GM19452 (cell line): ENCODE measurements at regions not wholly inside any gene's neighbourhood (a gene's known extent, or its start where the extent isn't known, plus 50 kb on each side); places are given as distances from the start of the nearest gene placed in this dataset.
"Not testable (repeated sequence)": the region's sequence is repeated elsewhere in the genome, so short reads cannot be mapped to it uniquely, and the experiment has no call there.

ENCODE experiments used
- ATAC-seq: cut with Tn5 transposase; IDR thresholded peaks from one replicate; pipeline ENCODE4 v1.9.1; 2021; ENCODE audit not compliant: unreplicated experiment

GRCh38 chr3:106920609-106921008 lies 456.6 kb upstream of the CCDC54 start:
- ATAC-seq, result no peak

GRCh38 chr3:106929081-106929480 lies 448.2 kb upstream of the CCDC54 start:
- ATAC-seq, result no peak

GRCh38 chr3:106930086-106930485 lies 447.2 kb upstream of the CCDC54 start:
- ATAC-seq, result no peak

GRCh38 chr3:106931904-106932303 lies 445.3 kb upstream of the CCDC54 start:
- ATAC-seq, result no peak

GRCh38 chr3:106936337-106936736 lies 440.9 kb upstream of the CCDC54 start:
- ATAC-seq, result no peak

- no peak for ATAC-seq
Measured at GRCh38 chr3:106942051-106942450, 435.2 kb upstream of the CCDC54 start.

- ATAC-seq, result no peak
Measured at GRCh38 chr3:106943071-106943470, 434.2 kb upstream of the CCDC54 start.

GRCh38 chr3:106945435-106945834 lies 431.8 kb upstream of the CCDC54 start:
- ATAC-seq, result no peak

GRCh38 chr3:106946866-106947265 lies 430.4 kb upstream of the CCDC54 start:
- ATAC-seq, result no peak

GRCh38 chr3:106957029-106957428 lies 420.2 kb upstream of the CCDC54 start:
- no peak for ATAC-seq

- ATAC-seq, result no peak
Measured at GRCh38 chr3:106962993-106963392, 414.2 kb upstream of the CCDC54 start.

- ATAC-seq, result no peak
Measured at GRCh38 chr3:106963442-106963841, 413.8 kb upstream of the CCDC54 start.

GRCh38 chr3:106965307-106965706 lies 411.9 kb upstream of the CCDC54 start:
- no peak for ATAC-seq

- no peak for ATAC-seq
Measured at GRCh38 chr3:106969596-106969995, 407.6 kb upstream of the CCDC54 start.

- ATAC-seq, result no peak
Measured at GRCh38 chr3:106981392-106981791, 395.8 kb upstream of the CCDC54 start.

- ATAC-seq, result no peak
Measured at GRCh38 chr3:106985721-106986120, 391.5 kb upstream of the CCDC54 start.

- peak; percentile 60 for ATAC-seq
Measured at GRCh38 chr3:106998841-106999682, 378.2 kb upstream of the CCDC54 start.

GRCh38 chr3:107001635-107002034 lies 375.6 kb upstream of the CCDC54 start:
- no peak for ATAC-seq

GRCh38 chr3:107005352-107005751 lies 371.9 kb upstream of the CCDC54 start:
- not testable (repeated sequence) for ATAC-seq

- ATAC-seq, result no peak
Measured at GRCh38 chr3:107008213-107008612, 369.0 kb upstream of the CCDC54 start.

GRCh38 chr3:107013641-107014040 lies 363.6 kb upstream of the CCDC54 start:
- no peak for ATAC-seq

- ATAC-seq, result no peak
Measured at GRCh38 chr3:107024551-107025026, 352.6 kb upstream of the CCDC54 start.

GRCh38 chr3:107025961-107026360 lies 351.3 kb upstream of the CCDC54 start:
- no peak for ATAC-seq
